Epithelial cell of esophagus (primary cell): ENCODE measurements at regions not wholly inside any gene's neighbourhood (a gene's known extent, or its start where the extent isn't known, plus 50 kb on each side); places are given as distances from the start of the nearest gene placed in this dataset.

Source experiments
- DNase-seq: peaks from one replicate; pipeline ENCODE4 v3.0.0; 2010; ENCODE audit warnings: low read depth
- H3K4me3 ChIP-seq: 2 replicates; pipeline ENCODE4 v1.5.1; 2011; ENCODE audit warnings: mild to moderate bottlenecking, low read length, control low read depth
- TF ChIP-seq, protein P1 (sequence below): IDR thresholded peaks from 2 replicates; pipeline ENCODE4 v1.5.1; 2011; ENCODE audit warnings: low read depth, mild to moderate bottlenecking, low read length, control low read depth, inconsistent platforms; ENCODE audit not compliant: insufficient read depth; ENCODE audit errors: missing control alignments

DNA sequence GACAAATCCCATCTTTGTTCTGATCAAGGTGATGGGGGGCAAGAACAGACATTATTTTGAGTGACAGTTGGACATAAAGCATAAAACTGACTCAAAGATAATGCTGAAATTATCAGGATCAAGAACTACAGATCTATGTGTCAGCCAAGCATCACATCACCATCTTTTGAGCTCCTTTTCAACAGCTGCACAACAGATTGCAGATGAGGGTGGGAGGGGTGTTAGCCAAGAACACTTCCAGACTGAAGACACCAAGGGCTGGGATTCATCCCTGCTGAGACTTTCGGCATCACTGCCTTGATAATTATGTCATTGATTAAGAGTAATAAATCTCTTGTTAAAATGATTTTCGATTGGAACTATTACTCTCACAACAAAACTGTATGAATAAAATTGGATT, 191.5 kb upstream of the NETO1 start:
- H3K4me3 ChIP-seq = no peak overlapping the region
- TF ChIP-seq, protein P1, sequence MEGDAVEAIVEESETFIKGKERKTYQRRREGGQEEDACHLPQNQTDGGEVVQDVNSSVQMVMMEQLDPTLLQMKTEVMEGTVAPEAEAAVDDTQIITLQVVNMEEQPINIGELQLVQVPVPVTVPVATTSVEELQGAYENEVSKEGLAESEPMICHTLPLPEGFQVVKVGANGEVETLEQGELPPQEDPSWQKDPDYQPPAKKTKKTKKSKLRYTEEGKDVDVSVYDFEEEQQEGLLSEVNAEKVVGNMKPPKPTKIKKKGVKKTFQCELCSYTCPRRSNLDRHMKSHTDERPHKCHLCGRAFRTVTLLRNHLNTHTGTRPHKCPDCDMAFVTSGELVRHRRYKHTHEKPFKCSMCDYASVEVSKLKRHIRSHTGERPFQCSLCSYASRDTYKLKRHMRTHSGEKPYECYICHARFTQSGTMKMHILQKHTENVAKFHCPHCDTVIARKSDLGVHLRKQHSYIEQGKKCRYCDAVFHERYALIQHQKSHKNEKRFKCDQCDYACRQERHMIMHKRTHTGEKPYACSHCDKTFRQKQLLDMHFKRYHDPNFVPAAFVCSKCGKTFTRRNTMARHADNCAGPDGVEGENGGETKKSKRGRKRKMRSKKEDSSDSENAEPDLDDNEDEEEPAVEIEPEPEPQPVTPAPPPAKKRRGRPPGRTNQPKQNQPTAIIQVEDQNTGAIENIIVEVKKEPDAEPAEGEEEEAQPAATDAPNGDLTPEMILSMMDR = no peak
- DNase-seq = no peak

DNA sequence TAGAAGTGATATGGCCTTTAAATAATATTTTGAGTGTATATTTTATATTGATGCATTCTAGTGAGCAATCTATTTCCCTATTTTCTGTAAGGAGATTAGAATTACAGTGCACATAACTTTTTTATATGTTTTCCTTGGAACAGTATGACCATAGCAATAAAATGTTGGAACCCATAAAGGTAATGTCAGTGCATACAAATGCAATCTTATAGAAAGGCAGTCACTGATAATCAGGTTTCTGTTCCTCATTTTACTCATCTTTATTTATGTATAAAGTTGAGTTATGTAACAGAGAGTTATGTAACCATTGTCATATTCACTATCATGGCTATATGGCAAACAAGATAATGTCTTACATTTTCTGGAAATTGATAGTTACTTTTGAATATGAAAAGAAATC, 179.9 kb upstream of the NETO1 start:
- TF ChIP-seq, protein P1 = no peak
- no peak for DNase-seq
- H3K4me3 ChIP-seq = no peak overlapping the region

DNA sequence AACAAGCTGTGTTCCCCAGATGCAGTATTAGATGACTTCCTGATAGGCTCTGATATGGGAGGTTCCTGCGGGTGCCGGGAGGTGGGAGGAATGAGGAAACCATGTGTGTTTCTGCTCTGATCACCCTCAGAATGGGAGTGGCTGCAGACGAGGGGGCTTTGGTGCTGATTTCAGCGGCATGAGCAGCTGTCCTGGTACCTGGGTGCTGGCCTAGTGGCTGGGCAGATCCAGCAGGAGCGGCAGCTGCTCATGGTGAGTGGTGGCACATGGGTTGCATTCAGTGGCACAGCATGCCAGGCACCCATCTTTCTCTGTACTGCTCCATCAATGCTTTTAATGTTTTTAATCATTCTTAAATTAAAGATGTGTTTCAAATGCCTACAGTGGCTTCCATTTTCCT, 177.2 kb upstream of the NETO1 start:
- TF ChIP-seq, protein P1 = no peak
- DNase-seq = no peak
- H3K4me3 ChIP-seq = no peak overlapping the region

DNA sequence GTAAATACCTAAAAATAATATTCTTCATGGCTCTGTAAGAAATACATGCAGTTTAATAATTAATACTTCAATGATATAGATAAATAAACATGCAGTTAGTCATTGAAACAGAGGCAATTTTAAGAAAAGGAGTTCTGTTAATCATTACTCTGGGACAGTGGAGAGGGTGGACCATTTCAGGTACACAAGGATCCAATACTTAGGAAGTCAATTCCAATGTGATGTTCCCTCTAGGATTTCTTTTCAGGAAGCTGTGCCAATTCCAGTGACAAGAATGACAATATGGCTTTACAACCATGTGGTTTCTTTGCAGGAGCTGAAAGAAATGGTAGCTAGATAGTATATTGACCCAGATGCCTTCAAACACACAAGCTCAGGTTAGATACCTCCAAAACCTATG, 175.8 kb upstream of the NETO1 start:
- no peak for DNase-seq
- no peak overlapping the region for H3K4me3 ChIP-seq
- TF ChIP-seq, protein P1 = no peak

DNA sequence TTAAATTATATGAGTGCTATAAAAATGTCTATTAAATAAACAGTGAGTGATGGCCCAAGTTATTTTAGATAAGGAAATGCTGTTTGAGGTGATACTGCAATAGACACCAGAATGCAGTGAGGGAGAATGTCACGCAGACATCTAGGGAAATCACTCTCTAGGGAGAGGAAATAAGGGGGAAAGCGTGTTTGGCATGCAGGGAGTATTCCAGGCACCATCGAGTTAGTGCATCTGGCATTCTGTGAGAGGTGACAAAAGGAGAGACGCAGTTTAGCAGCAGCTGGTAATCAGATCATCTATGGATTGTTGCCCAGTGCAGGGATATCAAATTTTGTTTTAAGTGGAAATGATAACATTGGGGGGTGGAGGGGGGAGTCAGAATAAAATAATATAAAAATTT, 175.4 kb upstream of the NETO1 start:
- TF ChIP-seq, protein P1 = no peak
- DNase-seq = no peak
- H3K4me3 ChIP-seq = no peak overlapping the region

DNA sequence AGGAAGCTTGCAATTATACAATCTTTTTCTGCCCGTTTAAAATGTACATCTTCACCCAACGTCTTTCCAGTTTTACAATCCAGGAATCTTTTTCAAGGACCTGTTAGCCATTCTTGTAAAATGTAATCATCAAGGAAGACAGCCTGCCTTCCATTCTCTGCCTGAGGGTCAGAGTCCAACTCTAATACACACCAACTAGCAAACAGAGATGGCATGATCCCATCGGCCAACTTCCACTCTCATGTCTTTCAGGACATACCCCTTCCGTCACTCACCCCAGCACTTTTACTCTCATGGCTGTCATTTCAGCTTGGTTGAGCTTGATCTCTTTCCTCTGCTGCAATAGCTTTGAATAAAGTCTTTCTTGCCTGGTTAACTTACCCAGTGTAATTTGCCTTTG, 172.5 kb upstream of the NETO1 start:
- TF ChIP-seq, protein P1 = no peak
- H3K4me3 ChIP-seq = no peak overlapping the region

DNA sequence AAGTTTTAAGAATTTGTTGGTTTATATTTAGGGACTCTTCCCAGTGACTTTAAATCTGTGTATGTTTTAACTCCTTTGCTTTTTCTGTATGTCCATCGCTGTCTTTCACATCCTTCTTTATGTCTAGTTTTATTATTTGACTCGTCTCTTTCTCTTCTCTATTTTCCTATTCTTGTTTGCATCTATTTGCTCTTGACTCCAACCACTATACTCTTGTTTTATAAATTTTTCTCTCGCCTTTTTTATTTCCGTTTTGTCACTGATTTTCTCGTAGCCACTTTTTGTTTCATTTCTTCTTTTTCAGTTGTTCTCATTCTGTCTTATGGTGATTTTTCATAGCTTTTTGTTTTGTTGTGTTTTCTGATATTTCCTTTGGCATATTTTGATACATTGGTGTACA, 170.5 kb upstream of the NETO1 start:
- no peak overlapping the region for H3K4me3 ChIP-seq
- DNase-seq = no peak
- TF ChIP-seq, protein P1 = no peak

More for the DNA sequence above, 172.5 kb upstream of the NETO1 start:
- DNase-seq = no peak
